AG09319 (cell line): ENCODE measurements at regions not wholly inside any gene's neighbourhood (a gene's known extent, or its start where the extent isn't known, plus 50 kb on each side); places are given as distances from the start of the nearest gene placed in this dataset.

Experiments used
- DNase-seq: peaks from one replicate; pipeline ENCODE4 v3.0.0-alpha.2; 2010; ENCODE audit warnings: low read depth; ENCODE audit errors: extremely low read depth
- CTCF ChIP-seq: IDR thresholded peaks from 2 replicates; pipeline ENCODE4 v1.5.1; 2011; ENCODE audit warnings: low read depth, mild to moderate bottlenecking, inconsistent platforms, low read length, moderate library complexity

GRCh38 chr5:52735139-52735538 lies 52.6 kb upstream of the ITGA1 start:
- no peak for TF ChIP-seq CTCF
- DNase-seq: no peak
